ENCODE measurements at regions not wholly inside any gene's neighbourhood (a gene's known extent, or its start where the extent isn't known, plus 50 kb on each side); places are given as distances from the start of the nearest gene placed in this dataset.

DNA sequence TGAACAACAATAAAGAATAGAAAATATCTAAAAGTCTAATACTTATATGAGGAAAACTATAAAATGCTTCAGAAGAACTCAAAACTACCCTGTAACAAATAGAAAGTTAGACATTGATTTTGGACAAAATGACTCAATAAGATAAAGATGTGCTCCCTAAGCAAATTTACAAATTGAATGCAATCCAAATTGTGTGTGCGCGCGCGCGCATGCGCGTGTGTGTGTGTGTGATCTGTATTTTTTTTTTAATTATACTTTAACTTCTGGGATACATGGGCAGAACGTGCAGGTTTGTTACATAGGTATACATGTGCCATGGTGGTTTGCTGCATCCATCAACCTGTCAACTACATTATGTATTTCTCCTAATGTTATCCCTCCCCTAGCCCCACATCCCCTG lies 320.8 kb upstream of the INTU start:
- Histone ChIP-seq H3K27ac (ENCODE audit: low read depth in 1 of 2, low read length in 1 of 2) (no peak overlapping the region), H3K36me3 (ENCODE audit: control insufficient read depth in 4 of 4, insufficient read depth in 4 of 4, low read length in 4 of 4) (no peaks in the 10 kb centered on the region)
- 91 to 99% methylated on average over 8 of the region's 8 CpGs for WGBS, 2 donors

GRCh38 chr4:127313767-127314166 lies 319.0 kb upstream of the INTU start:
- no peak for DNase-seq
- no peak for TF ChIP-seq CTCF (IDR thresholded peaks at IDR 0.05; ENCODE audit: control extremely low read depth, extremely low read depth)
- H3K9me3 ChIP-seq (ENCODE audit: control insufficient read depth in 4 of 4, insufficient read depth in 3 of 4, low read length in 3 of 4), result peaks cover 0 to 12% (median 5%) of the 10 kb centered on the region in 4 donors
- no peaks in the 10 kb centered on the region for H3K27me3 ChIP-seq (ENCODE audit: control insufficient read depth in 3 of 3, insufficient read depth in 3 of 3, low read length in 2 of 3)
- H3K9ac ChIP-seq (ENCODE audit: insufficient read depth in 1 of 2, low read length in 2 of 2), result no peak overlapping the region
- WGBS, 2 donors, result 94 to 100% methylated on average over 1 of the region's 1 CpG
- H3K27ac ChIP-seq (ENCODE audit: low read depth in 1 of 2, low read length in 1 of 2), result no peak overlapping the region
- H3K4me3 ChIP-seq, result no peak overlapping the region
- H3K4me1 ChIP-seq (ENCODE audit: control insufficient read depth in 5 of 5, insufficient read depth in 5 of 5, low read length in 5 of 5), result no peaks in the 10 kb centered on the region
- ATAC-seq (ENCODE audit: insufficient read depth, low FRiP score), result no peak
- no peaks in the 10 kb centered on the region for H3K36me3 ChIP-seq (ENCODE audit: control insufficient read depth in 4 of 4, insufficient read depth in 4 of 4, low read length in 4 of 4)

More for the DNA sequence above, 320.8 kb upstream of the INTU start:
- H3K9me3 ChIP-seq (ENCODE audit: control insufficient read depth in 4 of 4, insufficient read depth in 3 of 4, low read length in 3 of 4), result peaks cover 0 to 12% (median 5%) of the 10 kb centered on the region in 4 donors
- DNase-seq, result no peak
- no peak overlapping the region for H3K9ac ChIP-seq (ENCODE audit: insufficient read depth in 1 of 2, low read length in 2 of 2)
- H3K4me3 ChIP-seq, result no peak overlapping the region
- ATAC-seq (ENCODE audit: insufficient read depth, low FRiP score), result no peak
- no peaks in the 10 kb centered on the region for H3K27me3 ChIP-seq (ENCODE audit: control insufficient read depth in 3 of 3, insufficient read depth in 3 of 3, low read length in 2 of 3)
- no peak for TF ChIP-seq CTCF (IDR thresholded peaks at IDR 0.05; ENCODE audit: control extremely low read depth, extremely low read depth)
- no peaks in the 10 kb centered on the region for H3K4me1 ChIP-seq (ENCODE audit: control insufficient read depth in 5 of 5, insufficient read depth in 5 of 5, low read length in 5 of 5)

DNA sequence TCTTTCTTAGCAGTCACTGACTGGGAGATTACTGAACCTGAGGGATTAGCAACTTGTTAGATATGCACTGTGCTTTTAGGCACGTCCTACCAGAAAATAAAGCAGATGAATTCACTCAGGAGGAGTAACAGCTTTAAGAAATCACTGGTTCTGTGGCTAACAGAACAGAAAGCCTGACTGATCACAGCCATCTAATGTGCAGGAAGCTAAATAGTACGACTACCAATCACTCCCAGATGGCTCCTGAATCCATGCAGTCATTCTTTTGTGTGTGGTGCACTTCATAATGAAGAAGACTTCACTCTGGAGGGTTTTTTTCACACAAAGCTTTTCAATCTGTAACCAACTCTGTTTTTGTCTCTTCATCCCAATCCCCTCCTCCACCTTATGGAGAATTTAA lies 305.3 kb upstream of the INTU start:
- H3K4me3 ChIP-seq, result no peak overlapping the region
- no peak for DNase-seq
- H3K9ac ChIP-seq (ENCODE audit: insufficient read depth in 1 of 2, low read length in 2 of 2), result no peak overlapping the region
- no peaks in the 10 kb centered on the region for H3K4me1 ChIP-seq (ENCODE audit: control insufficient read depth in 5 of 5, insufficient read depth in 5 of 5, low read length in 5 of 5)
- peaks cover 0 to 8% (median 6%) of the 10 kb centered on the region in 4 donors for H3K9me3 ChIP-seq (ENCODE audit: control insufficient read depth in 4 of 4, insufficient read depth in 3 of 4, low read length in 3 of 4)
- no peaks in the 10 kb centered on the region for H3K27me3 ChIP-seq (ENCODE audit: control insufficient read depth in 3 of 3, insufficient read depth in 3 of 3, low read length in 2 of 3)
- no peaks in the 10 kb centered on the region for H3K36me3 ChIP-seq (ENCODE audit: control insufficient read depth in 4 of 4, insufficient read depth in 4 of 4, low read length in 4 of 4)
- no peak overlapping the region for H3K27ac ChIP-seq (ENCODE audit: low read depth in 1 of 2, low read length in 1 of 2)
- no peak for TF ChIP-seq CTCF (IDR thresholded peaks at IDR 0.05; ENCODE audit: control extremely low read depth, extremely low read depth)
- ATAC-seq (ENCODE audit: insufficient read depth, low FRiP score), result no peak
- 43 to 61% methylated on average over 2 of the region's 2 CpGs for WGBS, 2 donors

- no peak for TF ChIP-seq CTCF (IDR thresholded peaks at IDR 0.05; ENCODE audit: control extremely low read depth, extremely low read depth)
- no peaks in the 10 kb centered on the region for H3K36me3 ChIP-seq (ENCODE audit: control insufficient read depth in 4 of 4, insufficient read depth in 4 of 4, low read length in 4 of 4)
- H3K27me3 ChIP-seq (ENCODE audit: control insufficient read depth in 3 of 3, insufficient read depth in 3 of 3, low read length in 2 of 3), result no peaks in the 10 kb centered on the region
- ATAC-seq (ENCODE audit: insufficient read depth, low FRiP score), result no peak
- H3K4me1 ChIP-seq (ENCODE audit: control insufficient read depth in 5 of 5, insufficient read depth in 5 of 5, low read length in 5 of 5), result no peaks in the 10 kb centered on the region
- H3K4me3 ChIP-seq, result no peak overlapping the region
- no peak overlapping the region for H3K9ac ChIP-seq (ENCODE audit: insufficient read depth in 1 of 2, low read length in 2 of 2)
- no peaks in the 10 kb centered on the region for H3K9me3 ChIP-seq (ENCODE audit: control insufficient read depth in 4 of 4, insufficient read depth in 3 of 4, low read length in 3 of 4)
- no peak overlapping the region for H3K27ac ChIP-seq (ENCODE audit: low read depth in 1 of 2, low read length in 1 of 2)
- 48 to 56% methylated on average over 1 of the region's 1 CpG for WGBS, 2 donors
- no peak for DNase-seq
Measured at GRCh38 chr4:127335073-127335620, 297.6 kb upstream of the INTU start.

Measured in lung (tissue), 11 donors.